Stimulated activated CD8-positive, alpha-beta memory T cell treated with anti-CD3 and anti-CD28 coated beads, Interleukin-15, amount 100 ng/mL, for 24 hours (primary cell): ENCODE measurements at regions not wholly inside any gene's neighbourhood (a gene's known extent, or its start where the extent isn't known, plus 50 kb on each side); places are given as distances from the start of the nearest gene placed in this dataset.

Source experiments
- DNase-seq: peaks from one replicate; pipeline ENCODE4 v3.0.0-alpha.2; 2020; ENCODE audit warnings: low read depth

DNA sequence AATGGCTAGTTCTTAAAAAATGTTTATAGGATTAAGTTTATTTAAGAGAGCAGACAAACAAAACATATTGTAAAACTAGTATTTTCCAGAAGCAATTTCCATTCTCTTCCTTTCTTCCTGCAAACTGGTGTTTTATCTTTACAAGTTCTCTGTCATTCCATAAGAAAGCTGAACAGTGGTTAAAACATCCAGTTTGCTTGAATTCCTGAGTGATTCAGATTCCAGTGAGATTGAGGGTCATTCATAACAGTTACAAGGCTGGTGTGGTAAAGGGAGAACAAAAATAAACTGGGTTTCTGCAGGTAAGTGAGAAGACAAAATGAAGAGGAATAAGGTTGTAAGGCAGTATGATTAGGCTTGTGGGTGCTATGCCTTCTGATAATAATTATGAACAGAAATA is 544.8 kb upstream of the DIPK2B start:
- DNase-seq: no peak

GRCh38 chrX:45743906-45744625 is 543.4 kb upstream of the DIPK2B start:
- DNase-seq: no peak

GRCh38 chrX:45743081-45743533 is 542.4 kb upstream of the DIPK2B start:
- DNase-seq: no peak

GRCh38 chrX:45740291-45740690 is 539.6 kb upstream of the DIPK2B start:
- DNase-seq: no peak

DNA sequence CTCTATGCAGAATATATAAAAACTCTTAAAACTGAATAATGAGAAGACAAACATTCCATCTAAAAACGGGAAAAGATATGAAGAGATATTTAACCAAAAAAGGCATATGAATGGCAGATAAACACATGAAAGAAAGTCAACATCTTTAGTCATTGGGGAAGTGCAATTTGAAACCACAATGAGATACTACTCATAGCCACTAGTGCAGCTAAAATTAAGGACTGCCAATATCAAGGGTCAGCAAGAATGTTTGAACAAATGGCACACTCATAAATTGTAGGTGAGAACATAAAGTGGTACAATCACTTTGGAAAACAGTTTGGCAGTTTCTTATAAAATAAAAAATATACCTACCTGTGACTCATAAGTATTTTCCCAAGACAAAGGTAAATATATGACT is 534.9 kb upstream of the DIPK2B start:
- no peak for DNase-seq

DNA sequence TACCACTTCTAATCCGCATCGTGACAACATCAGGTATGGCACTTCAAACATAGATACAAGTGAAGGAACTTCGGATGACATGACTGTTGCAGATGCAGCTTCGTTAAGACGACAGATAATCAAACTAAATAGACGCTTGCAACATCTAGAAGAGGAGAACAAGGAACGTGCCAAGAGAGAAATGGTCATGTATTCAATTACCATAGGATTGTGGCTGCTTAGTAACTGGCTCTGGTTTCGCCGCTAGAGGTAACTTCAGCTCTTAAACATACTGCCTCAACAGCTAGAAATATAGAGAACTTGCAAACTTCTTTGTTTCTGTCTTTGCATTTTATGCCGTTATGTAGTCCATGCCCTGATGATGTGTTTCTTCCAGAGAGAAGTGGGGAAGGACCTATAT is 530.8 kb upstream of the DIPK2B start:
- DNase-seq: no peak

GRCh38 chrX:45727761-45728160 is 527.1 kb upstream of the DIPK2B start:
- DNase-seq: no peak

- DNase-seq: no peak
Measured at GRCh38 chrX:45722471-45722870, 521.8 kb upstream of the DIPK2B start.

DNA sequence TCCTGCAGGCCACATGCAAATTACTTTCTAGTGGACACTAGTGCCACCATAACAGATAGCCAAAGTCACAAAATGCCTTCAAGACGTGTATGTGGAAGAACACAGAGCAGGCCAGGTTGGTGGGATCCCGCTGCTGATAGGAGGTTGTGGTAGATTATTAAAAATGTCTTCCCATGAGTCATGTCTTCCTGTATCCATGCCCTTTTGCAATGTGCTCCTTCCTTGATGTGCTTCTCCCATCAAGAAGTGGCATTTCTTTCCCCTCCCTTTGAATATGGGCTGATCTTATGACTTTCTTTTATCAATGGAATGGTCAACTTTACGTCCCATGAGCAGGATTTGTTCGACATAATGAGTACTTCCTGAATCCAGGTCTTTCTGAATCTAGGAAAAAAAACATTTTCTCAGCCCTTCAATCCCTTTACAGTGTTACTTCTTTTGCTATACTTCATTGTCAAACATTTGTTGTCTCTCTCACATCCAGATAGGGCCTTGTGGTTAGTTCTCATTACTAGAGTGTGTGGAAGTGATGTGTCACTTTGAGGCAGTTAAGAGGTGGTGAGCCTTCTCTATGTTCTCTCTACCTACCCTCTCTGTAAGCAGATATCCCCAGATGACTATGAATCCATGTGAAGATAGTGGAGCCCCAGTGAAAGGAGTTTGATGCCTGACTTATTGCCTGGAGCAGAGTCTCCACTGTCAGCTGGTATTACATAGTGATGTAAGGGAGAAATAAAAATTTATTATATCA is 519.2 kb upstream of the DIPK2B start:
- no peak for DNase-seq

DNA sequence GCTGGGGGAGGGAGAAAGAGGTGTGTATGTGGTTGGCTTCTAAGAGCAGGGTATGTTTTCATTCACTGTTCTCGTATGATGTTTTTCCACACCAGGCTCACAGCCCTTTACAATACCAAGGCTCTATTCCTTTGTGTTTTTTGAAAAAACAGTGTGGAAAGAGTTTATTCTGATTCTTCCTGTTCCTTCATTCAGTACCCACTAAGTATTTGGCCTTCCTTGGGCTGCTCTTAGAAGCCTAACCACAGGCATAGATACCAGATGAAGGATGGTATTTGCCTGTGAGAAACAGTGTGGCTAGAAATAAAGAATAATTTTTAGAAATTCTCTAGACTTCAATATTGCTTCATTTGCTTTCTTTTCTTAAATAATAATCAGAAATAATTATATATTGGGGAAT is 518.0 kb upstream of the DIPK2B start:
- DNase-seq: no peak

DNA sequence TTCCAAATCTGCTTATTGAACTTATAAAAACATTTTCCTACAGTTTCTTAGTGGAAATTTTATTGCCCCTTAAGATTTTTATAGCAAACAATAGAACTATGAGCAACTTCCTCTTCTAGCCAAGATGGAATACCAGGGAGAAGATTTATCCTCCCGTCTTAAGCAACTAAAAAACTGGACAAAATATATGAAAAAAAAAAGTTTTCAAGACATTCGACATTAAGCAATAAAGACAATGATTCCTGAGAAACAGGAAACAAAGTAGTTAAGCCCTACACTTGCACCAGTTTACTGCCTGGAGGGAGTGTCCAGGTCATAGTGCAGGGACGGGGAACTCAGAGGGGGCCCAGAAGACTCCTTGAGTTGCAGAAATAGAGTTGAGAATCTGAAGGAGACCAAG is 516.1 kb upstream of the DIPK2B start:
- DNase-seq: no peak

GRCh38 chrX:45715748-45716147 is 515.1 kb upstream of the DIPK2B start:
- DNase-seq: no peak

GRCh38 chrX:45714866-45715265 is 514.2 kb upstream of the DIPK2B start:
- DNase-seq: no peak

GRCh38 chrX:45712067-45712466 is 511.4 kb upstream of the DIPK2B start:
- no peak for DNase-seq

- no peak for DNase-seq
Measured at GRCh38 chrX:45711231-45711630, 510.6 kb upstream of the DIPK2B start.

DNA sequence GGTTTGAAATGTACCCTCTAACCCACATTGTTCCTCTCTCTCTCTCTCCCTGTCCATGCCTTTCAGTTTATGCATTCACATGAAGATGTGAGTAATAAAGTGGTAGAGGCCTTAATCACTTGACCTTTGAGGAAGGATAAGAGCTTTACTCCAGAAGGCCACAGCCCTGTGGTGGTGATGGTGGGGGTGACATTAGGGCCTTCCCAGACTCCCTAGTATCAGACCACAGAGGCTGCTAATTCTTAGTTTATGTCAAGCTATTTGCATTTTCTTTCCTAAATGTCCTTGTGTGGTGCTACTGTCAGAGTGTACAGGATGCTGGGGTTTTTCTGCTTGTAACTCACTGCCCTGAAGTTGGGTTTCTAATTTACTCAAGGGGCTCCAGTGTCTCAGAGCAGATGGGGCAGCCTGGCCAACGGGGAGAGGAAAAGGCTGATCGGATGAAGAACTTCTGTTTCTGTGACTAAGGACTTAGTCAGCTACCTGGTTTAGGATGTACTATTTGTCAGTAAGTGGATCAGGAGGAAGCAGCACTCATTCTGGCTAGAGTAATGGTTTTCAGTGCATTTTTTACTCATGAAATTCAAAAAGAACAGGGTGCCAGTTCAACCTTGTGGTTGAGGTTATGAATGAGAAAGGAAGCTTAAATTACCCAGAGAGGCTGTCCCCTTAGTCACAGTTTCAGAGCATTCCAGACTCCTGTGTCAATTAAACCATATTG is 509.6 kb upstream of the DIPK2B start:
- DNase-seq: no peak

DNA sequence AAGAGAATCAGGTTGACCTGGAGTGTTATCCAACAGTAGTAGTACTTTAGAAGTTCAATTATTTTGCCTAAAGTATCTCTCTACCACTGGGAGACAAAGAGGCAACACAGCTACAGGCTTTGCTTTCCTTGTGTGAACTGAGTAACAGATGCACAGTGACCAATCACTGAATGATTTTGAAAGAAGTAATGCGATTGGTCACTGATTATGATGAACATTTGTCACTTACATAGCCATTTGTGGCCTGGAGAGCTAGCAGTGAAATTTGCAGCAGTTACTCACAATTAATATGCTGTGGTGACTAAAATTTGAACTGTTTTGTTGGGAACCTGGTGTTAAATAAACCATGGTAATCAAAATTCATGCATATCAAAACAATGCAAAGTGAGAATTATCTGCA is 508.7 kb upstream of the DIPK2B start:
- DNase-seq: no peak

DNA sequence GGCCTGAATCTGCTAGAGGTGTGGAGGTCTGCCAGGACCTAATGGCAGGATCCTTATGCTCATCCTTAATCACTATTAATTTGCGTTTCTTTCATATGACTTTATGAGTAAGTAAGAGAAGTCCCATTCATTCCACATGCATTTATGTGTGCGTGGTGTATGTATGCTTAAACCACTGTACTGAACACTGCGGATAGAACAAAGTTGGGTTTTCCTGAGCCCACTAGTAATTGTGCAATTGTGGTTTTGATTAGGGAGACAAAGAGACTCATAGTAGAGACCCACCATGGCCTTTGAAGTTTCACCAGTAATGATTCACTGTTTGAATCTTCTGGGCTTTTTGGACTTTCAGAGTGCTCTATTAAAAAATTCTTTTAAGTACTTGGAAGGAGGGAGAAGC is 498.5 kb upstream of the DIPK2B start:
- no peak for DNase-seq

DNA sequence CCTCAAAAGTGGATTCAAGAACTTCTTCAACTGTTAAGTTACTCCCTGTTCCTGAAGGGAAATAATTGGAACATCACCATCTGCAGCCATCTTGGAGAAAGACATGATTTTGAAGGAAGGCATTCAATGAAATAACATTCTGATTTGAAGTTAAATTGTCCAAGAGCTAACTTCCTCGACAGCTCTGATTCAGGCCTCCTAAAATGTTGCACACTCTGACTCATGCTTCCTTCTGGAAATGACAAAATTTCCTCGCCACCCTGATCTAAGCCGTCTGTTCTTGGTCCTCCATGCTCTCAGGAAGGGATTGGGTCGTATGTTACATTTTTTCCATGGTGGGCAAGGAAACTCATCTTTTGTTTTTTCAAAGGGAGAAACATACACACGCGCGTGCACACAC is 496.9 kb upstream of the DIPK2B start:
- DNase-seq: no peak

DNA sequence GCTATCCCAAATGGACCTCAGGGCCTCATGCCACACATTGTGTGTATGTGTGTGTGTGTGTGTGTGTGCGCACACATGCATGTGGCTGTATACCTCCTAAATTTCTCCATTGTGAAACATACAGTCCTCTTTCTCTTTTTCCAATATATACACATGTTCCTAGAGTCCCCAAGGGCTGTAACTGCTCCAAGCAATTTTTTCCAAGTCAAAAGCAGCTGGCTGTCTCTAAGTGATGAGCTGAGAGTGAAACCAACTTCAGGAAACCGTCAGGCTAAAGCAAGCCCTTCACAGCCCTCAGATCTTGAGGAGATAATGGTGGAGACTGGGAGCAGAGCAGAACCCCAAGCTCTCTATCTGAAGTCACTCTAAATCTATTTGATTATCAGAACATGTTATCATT is 496.1 kb upstream of the DIPK2B start:
- no peak for DNase-seq

DNA sequence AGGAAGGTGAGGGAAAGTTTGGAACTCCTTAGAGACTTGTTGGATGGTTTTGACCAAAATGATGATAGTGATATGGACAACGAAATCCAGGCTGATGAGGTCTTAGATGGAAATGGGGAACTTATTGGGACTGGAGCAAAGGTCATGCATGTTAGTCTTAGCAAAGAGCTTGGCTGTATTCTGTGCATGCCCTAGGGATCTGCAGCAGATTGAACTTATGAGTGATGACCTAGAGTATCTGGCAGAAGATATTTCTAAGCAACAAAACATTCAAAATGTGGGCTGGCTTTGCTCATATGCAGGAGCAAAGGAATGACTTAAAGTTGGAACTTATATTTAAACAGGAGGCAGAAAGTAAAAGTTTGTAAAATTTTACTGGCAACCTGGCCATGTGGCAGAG is 489.3 kb upstream of the DIPK2B start:
- DNase-seq: no peak

GRCh38 chrX:45683914-45684313 is 483.2 kb upstream of the DIPK2B start:
- DNase-seq: no peak

DNA sequence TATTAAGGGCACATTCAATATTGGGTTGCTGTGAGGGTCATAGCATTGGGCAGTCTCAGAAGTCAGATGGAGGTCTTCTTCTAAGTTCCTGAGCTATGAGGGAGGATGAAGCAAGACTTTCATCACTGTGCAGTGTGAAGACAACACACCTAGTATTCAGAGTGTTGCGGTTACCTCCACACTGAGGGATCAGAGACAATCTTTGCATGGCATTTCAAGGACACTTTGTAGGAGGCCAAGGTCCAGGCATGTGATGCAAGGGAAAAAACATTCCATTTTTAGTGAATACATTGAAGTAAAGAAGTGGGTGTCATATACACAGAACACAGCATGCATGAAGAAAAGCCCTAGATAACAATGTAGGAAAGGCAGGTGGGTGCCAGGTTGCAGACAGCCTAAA is 481.2 kb upstream of the DIPK2B start:
- DNase-seq: no peak
